ENCODE measurements at regions not wholly inside any gene's neighbourhood (a gene's known extent, or its start where the extent isn't known, plus 50 kb on each side); places are given as distances from the start of the nearest gene placed in this dataset.

DNA sequence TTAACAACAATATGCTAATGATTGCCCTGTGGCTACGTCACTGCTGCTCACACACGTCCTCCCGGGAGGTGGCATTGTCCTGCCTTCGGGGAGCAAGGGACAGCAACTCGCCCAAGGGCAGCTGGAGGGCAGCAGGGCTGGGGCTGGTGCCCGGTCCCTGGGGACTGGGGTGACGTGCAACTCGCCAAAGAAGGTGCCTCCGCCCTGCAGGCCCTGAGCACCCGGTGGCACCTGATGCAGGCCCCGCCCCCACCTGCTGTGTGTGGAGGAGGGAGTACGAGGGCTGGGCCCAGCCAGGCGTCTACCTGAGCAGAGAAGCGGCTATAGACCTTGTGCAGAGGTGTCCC is 64.8 kb upstream of the SLCO4A1 start:
- Histone ChIP-seq H3K4me3 (ENCODE audit: insufficient read depth, low read depth, low read length) (no peak overlapping the region), H3K27me3 (ENCODE audit: control insufficient read depth, insufficient read depth, low read length) (peaks cover 58% of the 10 kb centered on the region), H3K9me1 (ENCODE audit: insufficient read depth, low read length) (no peaks in the 10 kb centered on the region), H3K18ac (ENCODE audit: low read depth, low read length) (no peak overlapping the region), H4K20me1 (ENCODE audit: insufficient read depth, low read length) (no peaks in the 10 kb centered on the region; the same call in 1 of the 2 replicates), H3K4me2 (ENCODE audit: low read depth, low read length) (no peak overlapping the region), H2AK5ac (ENCODE audit: low read depth, low read length) (no peak overlapping the region), H2BK5ac (ENCODE audit: low read depth, low read length, poor library complexity, severe bottlenecking) (no peak overlapping the region), H2BK120ac (ENCODE audit: low read depth, low read length) (no peak overlapping the region), H2AK9ac (replicated peaks; ENCODE audit: low read depth, low read length, poor library complexity) (no peak overlapping the region), H3K4me1 (ENCODE audit: control insufficient read depth, insufficient read depth, low read length) (no peaks in the 10 kb centered on the region), H3K56ac (ENCODE audit: extremely low read depth, insufficient read depth, low read length) (no peak overlapping the region), H2BK15ac (ENCODE audit: low read depth, low read length) (no peak overlapping the region), H3K23ac (ENCODE audit: low read depth, low read length) (no peak overlapping the region), H3K9me3 (ENCODE audit: control insufficient read depth, insufficient read depth, low read length) (no peaks in the 10 kb centered on the region), H4K5ac (ENCODE audit: low read depth, low read length) (no peak overlapping the region), H3K36me3 (ENCODE audit: control insufficient read depth, insufficient read depth, low read length) (no peaks in the 10 kb centered on the region), H3K27ac (ENCODE audit: insufficient read depth, low read length) (no peak overlapping the region), H3K14ac (replicated peaks; ENCODE audit: low read depth, low read length) (no peak overlapping the region), H4K8ac (ENCODE audit: low read depth in 2 of 2, low read length in 2 of 2) (no peak overlapping the region), H4K91ac (ENCODE audit: insufficient read depth, low read depth, low read length) (no peak overlapping the region), H3K4ac (ENCODE audit: low read depth, low read length) (no peak overlapping the region), H3K9ac (ENCODE audit: low read depth, low read length) (no peak overlapping the region), H2AFZ (replicated peaks; ENCODE audit: low read length, poor library complexity) (no peak overlapping the region), H2BK20ac (ENCODE audit: low read depth, low read length) (no peak overlapping the region), H3K79me1 (ENCODE audit: low read depth in 1 of 2, low read length in 2 of 2) (no peaks in the 10 kb centered on the region)
- ChIA-PET POLR2A (ENCODE audit: unreplicated experiment) (no interaction called here), CTCF (no interaction called here)
- no peak for DNase-seq
- ATAC-seq (ENCODE audit: low read depth): no peak
- BruUV-seq (replicated peaks): no TSS peak
- dilution Hi-C loops (cut with HindIII; ENCODE audit: low sequenced_read_pairs, unreplicated experiment): no loop called here
- in situ Hi-C loops (cut with MboI; ENCODE audit: low sequenced_read_pairs): no loop called here
- TF ChIP-seq CEBPB (IDR thresholded peaks at IDR 0.05; ENCODE audit: low read depth, low read length) (no peak), BHLHE40 (IDR thresholded peaks at IDR 0.05; ENCODE audit: low read depth, low read length) (no peak), MAZ (IDR thresholded peaks at IDR 0.05; ENCODE audit: borderline replicate concordance, low read depth, low read length) (no peak), FOS (IDR thresholded peaks at IDR 0.05; ENCODE audit: low read depth, low read length) (no peak), POLR2A (IDR thresholded peaks at IDR 0.05; ENCODE audit: low read depth, low read length) (no peak), RFX5 (IDR thresholded peaks at IDR 0.05; ENCODE audit: low read depth, low read length) (no peak), ELK1 (IDR thresholded peaks at IDR 0.05; ENCODE audit: borderline replicate concordance, low read depth, low read length) (no peak), SMC3 (IDR thresholded peaks at IDR 0.05; ENCODE audit: low read depth, low read length) (no peak)
- intact Hi-C loops (cut with micrococcal nuclease): no loop called here
- 8% methylated on average over 6 of the region's 14 CpGs; no CpG with 5 or more reads in 1 of the 2 experiments for WGBS, 2 experiments (ENCODE audit: extremely low coverage in 2 of 2, insufficient read length in 1 of 2)

Measured in IMR-90 (cell line).